HG03175 (cell line): ENCODE measurements at regions not wholly inside any gene's neighbourhood (a gene's known extent, or its start where the extent isn't known, plus 50 kb on each side); places are given as distances from the start of the nearest gene placed in this dataset.

ENCODE experiments used
- ATAC-seq: cut with Tn5 transposase; IDR thresholded peaks from one replicate; pipeline ENCODE4 v1.9.1; 2021; ENCODE audit warnings: mild to moderate bottlenecking, moderate library complexity; ENCODE audit not compliant: unreplicated experiment

GRCh38 chr2:147384659-147385058, 460.2 kb upstream of the ACVR2A start:
- ATAC-seq, result no peak

- ATAC-seq, result no peak
Measured at GRCh38 chr2:147382322-147382948, 462.4 kb upstream of the ACVR2A start.

GRCh38 chr2:147378403-147378802, 466.4 kb upstream of the ACVR2A start:
- ATAC-seq, result no peak

- no peak for ATAC-seq
Measured at GRCh38 chr2:147375073-147375472, 469.8 kb upstream of the ACVR2A start.

- ATAC-seq, result no peak
Measured at GRCh38 chr2:147374423-147374811, 470.4 kb upstream of the ACVR2A start.

- ATAC-seq, result no peak
Measured at GRCh38 chr2:147373800-147374422, 470.9 kb upstream of the ACVR2A start.

- ATAC-seq, result no peak
Measured at GRCh38 chr2:147368306-147368705, 476.5 kb upstream of the ACVR2A start.

GRCh38 chr2:147366279-147366678, 478.6 kb upstream of the ACVR2A start:
- no peak for ATAC-seq

GRCh38 chr2:147365622-147366021, 479.2 kb upstream of the ACVR2A start:
- no peak for ATAC-seq

- ATAC-seq, result peak; percentile 54
Measured at GRCh38 chr2:147364597-147364996, 480.2 kb upstream of the ACVR2A start.

- ATAC-seq, result no peak
Measured at GRCh38 chr2:147363181-147363580, 481.6 kb upstream of the ACVR2A start.

- ATAC-seq, result no peak
Measured at GRCh38 chr2:147358375-147358774, 486.5 kb upstream of the ACVR2A start.

GRCh38 chr2:147356157-147356556, 488.7 kb upstream of the ACVR2A start:
- ATAC-seq, result no peak

- no peak for ATAC-seq
Measured at GRCh38 chr2:147355706-147356105, 489.1 kb upstream of the ACVR2A start.

GRCh38 chr2:147353072-147353381, 491.8 kb upstream of the ACVR2A start:
- no peak for ATAC-seq

GRCh38 chr2:147352264-147353071, 492.4 kb upstream of the ACVR2A start:
- ATAC-seq, result no peak

- ATAC-seq, result no peak
Measured at GRCh38 chr2:147351784-147352183, 493.0 kb upstream of the ACVR2A start.

- ATAC-seq, result no peak
Measured at GRCh38 chr2:147348931-147349555, 495.8 kb upstream of the ACVR2A start.

- no peak for ATAC-seq
Measured at GRCh38 chr2:147346142-147346541, 498.7 kb upstream of the ACVR2A start.

GRCh38 chr2:147345246-147345645, 499.6 kb upstream of the ACVR2A start:
- no peak for ATAC-seq

- no peak for ATAC-seq
Measured at GRCh38 chr2:147342329-147342728, 502.5 kb upstream of the ACVR2A start.
